NCI-H1436 treated with DMSO at 0.1 percent for 48 hours (cell line): ENCODE measurements at regions not wholly inside any gene's neighbourhood (a gene's known extent, or its start where the extent isn't known, plus 50 kb on each side); places are given as distances from the start of the nearest gene placed in this dataset.
"Not testable (repeated sequence)": the region's sequence is repeated elsewhere in the genome, so short reads cannot be mapped to it uniquely, and the experiment has no call there.

Source experiments
- DNase-seq: peaks from one replicate; lab custom pipeline; 2025; lab: John Stamatoyannopoulos, UW

DNA sequence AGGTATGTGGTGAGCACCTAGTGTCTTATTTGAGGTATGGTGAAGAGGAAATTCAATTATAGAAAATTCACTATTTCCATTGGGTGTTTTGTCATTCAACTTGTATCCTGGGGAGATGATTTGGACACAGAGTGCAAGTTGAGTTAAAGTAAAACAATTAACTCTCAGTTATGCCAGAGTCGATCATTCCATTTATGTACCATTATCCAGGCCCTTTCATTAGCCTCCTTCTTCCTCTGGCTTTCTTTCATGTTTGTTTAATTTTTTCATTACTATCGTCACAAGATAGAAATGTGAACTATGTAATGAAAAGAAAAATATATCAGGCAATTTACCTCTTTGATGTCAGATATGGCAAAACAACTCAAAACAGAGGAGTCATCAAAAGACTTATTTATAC is 1347.2 kb upstream of the NUDT12 start:
- no peak for DNase-seq

GRCh38 chr5:104904561-104904960 is 1342.0 kb upstream of the NUDT12 start:
- DNase-seq: no peak

DNA sequence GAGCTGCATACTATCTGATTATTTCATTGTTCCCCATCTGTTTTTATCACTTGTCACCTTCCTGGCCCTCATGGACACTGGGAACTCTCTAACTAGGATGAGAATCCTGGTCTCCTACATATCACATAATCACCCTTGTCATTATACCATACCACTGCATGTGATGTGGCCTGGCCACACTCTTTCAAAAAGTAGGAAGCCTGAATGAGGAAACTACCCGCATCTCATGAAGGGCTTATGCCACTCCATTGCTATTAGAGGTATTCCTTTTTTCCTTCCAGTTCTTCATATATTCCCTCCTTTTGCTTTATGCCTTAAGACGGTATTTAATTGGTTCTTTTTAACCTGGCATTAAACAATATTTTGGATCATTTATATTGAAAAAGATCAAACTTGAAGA is 1341.4 kb upstream of the NUDT12 start:
- DNase-seq: no peak

DNA sequence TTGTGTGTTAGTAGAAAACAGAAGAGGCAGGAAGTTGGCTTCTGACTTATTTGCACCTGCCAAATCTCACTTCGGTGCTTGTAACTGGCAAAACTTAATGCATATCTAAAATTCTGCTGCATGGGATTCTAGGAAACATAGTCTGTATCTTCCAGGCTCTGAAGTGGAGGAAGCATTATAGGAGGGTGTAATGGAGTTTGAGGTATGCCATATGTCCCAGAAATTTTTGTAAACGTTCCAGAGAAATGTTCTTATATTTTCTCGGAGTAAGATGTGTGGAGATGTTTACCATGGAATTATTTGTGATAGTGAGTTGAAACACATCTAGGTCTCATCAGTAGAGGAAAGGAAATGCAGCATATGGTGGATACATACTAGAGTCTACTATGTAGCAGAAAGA is 1329.0 kb upstream of the NUDT12 start:
- DNase-seq: no peak

- DNase-seq: no peak
These were observed 1328.2 kb upstream of the NUDT12 start for GRCh38 chr5:104890767-104891166.

GRCh38 chr5:104859437-104859836 is 1296.8 kb upstream of the NUDT12 start:
- DNase-seq: no peak

DNA sequence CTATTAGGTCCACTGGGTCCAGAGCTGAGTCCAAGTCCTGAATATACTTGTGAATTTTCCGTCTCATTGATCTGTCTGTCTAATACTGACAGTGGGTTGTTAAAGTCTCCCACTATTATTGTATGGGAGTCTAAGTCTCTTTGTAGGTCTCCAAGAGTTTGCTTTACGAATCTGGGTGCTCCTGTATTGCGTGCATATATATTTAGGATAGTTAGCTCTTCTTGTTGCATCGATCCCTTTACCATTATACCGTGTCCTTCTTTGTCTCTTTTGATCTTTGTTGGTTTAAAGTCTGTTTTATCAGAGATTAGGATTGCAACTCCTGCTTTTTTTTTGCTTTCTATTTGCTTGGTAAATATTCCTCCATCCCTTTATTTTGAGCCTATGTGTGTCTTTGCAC is 1289.5 kb upstream of the NUDT12 start:
- DNase-seq: not testable (repeated sequence)

DNA sequence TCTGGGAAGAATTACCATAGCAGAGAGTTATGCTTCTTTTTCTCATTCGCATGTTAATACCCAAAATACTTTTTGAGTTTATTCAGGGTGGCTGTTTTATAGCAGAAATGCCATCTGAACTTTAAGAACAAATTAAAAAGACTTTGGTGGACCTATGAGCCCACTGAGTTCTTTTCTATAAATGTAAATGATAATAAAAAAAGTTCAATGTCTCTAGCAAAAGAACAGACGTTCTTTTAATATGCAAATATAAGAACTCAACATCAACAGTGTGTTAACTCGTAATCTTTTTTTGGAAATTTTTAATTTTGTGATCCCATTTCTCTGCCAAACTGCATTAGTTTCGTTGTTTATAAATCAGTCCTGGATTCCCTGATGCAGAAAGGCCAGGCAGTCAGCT is 1283.0 kb upstream of the NUDT12 start:
- DNase-seq: no peak

DNA sequence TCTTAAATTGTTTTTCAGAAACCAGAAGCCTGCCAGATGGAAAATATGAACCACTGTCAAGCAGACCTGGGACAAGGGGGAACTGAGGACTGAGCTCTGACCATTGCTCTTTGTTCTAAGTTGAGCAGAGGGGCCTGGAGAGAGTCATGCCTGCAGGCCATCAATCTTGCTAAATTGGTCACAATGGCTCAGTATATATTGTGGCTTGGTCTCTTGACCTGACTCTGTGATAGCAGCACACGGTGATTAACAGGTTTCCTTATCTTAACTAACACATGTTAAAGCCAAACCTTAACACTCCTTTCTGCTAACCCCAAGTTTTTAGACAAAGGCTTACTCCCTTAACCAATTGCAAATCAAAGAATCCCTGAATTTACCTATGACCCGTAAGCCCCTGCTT is 1281.2 kb upstream of the NUDT12 start:
- DNase-seq: no peak

- no peak for DNase-seq
These were observed 1277.7 kb upstream of the NUDT12 start for GRCh38 chr5:104840284-104840683.

GRCh38 chr5:104831515-104831914 is 1268.9 kb upstream of the NUDT12 start:
- not testable (repeated sequence) for DNase-seq

DNA sequence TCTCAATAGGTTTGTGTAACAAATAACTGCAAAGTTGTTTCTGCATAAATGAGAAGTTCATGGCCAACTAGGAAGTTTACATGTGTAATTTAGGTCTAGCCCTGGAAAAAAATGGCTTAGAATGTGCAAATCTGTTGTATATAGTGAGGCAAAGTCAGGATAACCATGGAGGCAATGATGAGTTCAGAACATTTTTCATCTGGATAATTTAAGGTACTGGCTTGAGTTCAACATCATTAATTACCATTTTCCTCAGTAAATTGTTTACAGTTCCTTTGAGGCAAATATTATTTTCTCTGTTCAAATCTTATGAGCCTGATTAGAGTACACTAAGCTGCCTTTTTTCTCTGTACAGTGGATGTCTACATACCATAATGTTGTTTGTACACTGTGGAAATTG is 1259.0 kb upstream of the NUDT12 start:
- no peak for DNase-seq

- DNase-seq: no peak
These were observed 1254.5 kb upstream of the NUDT12 start for GRCh38 chr5:104817127-104817526.

DNA sequence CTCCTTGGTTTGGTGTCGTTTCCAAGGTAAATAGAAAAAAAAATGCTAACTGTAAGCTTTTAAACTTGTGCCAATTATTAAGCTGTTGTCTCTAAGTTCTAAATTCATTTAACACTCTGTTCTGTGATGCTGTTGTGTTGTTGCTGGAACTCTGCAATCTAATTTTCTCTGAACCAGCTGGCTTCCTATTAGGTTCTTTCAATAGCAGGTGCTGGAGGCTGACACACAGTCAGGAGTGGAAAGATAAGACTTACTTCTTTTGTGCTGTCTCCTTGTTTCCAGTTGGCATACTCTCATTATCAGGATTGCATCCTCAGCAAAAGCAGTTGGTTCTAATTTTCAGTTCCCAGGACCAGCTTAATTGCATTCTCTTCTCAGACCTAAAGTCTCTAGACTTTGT is 1252.6 kb upstream of the NUDT12 start:
- no peak for DNase-seq

DNA sequence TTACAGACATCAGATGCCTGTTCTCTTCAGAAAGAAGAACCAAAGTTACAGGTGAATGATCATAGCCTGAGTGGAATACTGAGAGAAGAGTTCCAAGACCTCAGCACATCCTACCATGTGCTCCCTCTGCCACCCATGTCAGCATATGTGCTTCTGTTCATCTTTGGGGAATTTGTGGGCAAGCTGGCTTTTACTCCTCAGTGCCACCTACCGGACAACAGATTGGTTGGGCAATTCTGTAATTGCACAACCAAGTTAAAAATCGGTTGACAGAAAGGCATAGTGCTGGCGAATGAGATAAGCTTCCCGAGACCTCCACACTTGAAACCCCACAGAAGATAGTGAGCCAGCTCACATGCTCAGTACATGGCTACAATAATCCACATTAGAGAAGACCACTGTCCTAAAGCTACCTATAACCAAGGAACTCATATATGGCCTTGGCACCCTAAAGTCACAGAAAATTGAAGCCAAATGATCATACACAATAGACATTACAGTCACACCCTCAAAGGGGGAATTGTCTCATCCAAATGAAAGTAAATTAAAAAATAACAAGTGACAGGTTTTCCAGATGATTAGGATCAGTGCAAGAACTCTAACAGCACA is 1238.0 kb upstream of the NUDT12 start:
- DNase-seq: no peak

GRCh38 chr5:104793755-104794080 is 1231.1 kb upstream of the NUDT12 start:
- no peak for DNase-seq

DNA sequence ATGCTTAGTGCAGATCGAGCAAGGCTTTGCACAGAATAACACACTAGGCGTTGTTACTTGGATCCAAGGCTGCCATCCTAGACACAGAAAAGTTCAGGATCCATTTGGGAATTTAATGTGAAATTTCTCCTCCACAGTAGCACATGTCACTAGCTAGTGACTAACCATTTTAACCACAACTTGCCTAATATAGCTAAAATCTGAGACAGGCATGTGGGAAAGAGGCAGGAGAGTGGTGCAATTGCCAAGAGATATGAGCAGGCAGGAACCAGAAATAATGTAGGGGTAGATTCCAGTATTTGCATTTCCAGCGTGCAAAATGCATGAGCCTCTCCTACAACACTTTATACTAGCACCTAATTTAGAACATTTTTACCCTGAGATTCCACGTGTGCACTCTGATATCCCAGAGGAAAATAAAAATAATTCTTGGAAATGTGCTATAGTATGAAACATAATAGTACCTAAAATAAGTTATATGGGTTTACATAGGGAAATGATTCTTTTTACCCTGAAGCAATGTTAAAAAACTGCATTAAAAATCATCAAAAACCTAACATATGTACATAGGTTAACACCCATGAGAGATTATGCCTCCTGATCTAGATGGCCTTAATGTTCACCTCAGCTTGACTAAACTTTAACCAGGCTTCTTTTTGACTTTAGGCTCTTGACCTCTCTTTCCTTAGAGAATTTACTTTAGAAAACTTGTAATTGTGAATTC is 1230.6 kb upstream of the NUDT12 start:
- no peak for DNase-seq

DNA sequence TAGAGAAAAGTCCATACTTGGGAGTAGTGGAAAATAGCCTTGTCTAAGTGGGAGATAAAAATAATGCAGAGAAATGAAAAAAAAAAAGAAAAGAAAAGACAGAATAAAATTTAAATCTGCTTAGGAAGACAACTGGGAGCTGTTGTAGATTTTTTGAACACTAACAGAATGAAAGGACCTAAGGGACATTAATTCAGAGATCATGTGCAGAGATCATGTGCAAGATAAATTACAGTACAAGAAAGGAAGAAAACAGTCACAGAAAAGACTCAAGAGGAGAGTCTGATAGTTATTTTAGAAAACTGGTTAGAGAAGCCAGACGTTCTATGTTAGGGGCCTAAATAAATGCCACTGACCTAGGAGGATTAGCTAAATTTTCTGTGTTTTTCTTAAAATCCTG is 1226.8 kb upstream of the NUDT12 start:
- DNase-seq: no peak

GRCh38 chr5:104785097-104785496 is 1222.5 kb upstream of the NUDT12 start:
- no peak for DNase-seq

DNA sequence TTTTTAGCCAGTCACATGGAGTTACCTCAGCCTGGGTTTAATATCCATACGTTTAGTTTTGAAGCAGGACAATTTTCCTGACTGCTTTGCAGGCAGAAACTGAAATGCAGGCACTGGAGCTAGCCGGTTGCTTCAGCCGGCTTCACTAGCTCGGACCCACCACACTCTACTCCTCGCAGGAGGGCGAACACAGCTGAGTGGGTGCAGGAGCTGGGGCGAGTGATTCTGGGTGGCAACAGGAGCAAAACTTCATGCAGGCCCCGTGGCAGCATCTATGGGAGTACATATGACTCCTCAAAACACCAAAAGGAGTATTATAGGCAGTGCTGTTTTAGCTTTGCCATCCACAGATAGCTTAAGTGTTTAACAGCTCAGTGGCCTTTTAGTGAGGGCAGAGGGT is 1211.8 kb upstream of the NUDT12 start:
- DNase-seq: no peak

GRCh38 chr5:104764197-104764596 is 1201.6 kb upstream of the NUDT12 start:
- no peak for DNase-seq

GRCh38 chr5:104763216-104763615 is 1200.6 kb upstream of the NUDT12 start:
- DNase-seq: no peak

DNA sequence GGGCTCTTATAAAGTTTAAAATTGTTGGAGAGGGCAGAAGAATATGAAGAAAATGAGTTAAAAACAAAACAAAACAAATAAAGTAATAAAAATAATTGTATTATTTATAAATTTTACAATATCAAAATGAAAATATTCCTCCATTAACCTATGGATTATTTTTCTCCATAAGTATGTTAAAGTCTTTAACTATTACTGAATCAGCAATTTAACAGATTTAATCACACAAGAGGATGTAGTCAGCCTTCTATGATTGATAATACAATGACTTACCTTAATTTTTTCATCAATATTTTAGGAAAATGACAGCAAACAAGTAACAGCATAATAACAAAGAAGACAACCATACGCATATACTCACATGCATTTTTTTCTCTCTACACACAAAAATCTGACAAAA is 1195.3 kb upstream of the NUDT12 start:
- DNase-seq: no peak

DNA sequence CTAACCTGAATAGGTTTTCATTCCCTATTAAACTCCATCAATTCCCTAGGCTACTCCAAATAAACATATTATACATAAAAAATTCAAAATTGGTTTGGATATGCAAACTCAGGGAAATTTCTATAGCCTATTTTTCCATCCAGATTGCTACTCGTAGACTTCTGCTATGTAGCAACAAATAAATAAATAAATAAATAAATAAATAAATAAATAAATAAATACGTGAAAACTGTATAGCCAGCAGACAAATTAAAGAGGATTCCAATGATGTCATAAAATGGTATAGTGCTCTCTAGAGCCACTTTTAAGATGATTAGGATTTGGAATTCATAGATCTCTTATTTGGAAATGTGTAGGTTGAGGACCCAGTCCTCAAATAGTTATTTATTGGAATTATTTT is 1193.2 kb upstream of the NUDT12 start:
- no peak for DNase-seq
